ENCODE measurements at regions not wholly inside any gene's neighbourhood (a gene's known extent, or its start where the extent isn't known, plus 50 kb on each side); places are given as distances from the start of the nearest gene placed in this dataset.
A peak's percentile ranks its signal among the peaks of the same experiment; 100 is the strongest.
"Not testable (repeated sequence)": the region's sequence is repeated elsewhere in the genome, so short reads cannot be mapped to it uniquely, and the experiment has no call there.

DNA sequence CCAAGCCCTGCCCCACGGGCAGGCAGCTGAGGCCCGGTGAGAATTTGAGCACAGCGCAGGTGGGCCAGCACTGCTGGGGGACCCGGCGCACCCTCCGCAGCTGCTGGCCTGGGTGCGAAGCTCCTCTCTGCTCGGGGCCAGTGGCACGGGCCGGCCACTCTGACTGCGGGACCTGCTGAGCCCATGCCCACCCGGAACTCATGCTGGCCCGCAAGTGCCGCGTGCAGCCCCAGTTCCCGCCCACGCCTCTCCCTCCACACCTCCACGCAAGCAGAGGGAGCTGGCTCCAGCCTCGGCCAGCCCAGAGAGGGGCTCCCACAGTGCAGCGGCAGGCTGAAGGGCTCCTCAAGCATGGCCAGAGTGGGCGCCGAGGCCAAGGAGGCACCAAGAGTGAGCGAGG is 190.1 kb upstream of the IGFBP7 start:
- DNase-seq, result not testable (repeated sequence)

DNA sequence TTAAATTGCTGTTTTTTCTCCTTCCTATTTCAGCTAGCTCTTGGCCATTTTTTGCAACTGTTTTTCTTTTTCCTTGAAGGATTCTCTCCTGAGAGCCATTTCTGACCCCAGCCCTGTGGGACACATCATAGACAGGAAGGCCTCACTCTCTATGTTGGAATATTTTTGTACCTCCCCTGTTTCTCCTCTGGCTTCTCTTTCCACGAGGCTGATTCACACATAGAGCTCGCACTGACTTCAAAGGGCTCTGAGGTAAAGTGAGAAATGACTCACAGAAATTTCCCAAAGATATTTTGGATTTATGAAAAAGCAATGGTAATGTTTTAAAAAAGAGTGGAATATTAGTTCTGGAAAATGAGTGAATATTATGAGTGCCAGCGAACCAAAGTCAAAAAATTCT is 181.7 kb upstream of the IGFBP7 start:
- DNase-seq, result peak; percentile 28

GRCh38 chr4:57287687-57288604 is 177.8 kb upstream of the IGFBP7 start:
- DNase-seq, result no peak

- DNase-seq, result no peak
These were observed 172.7 kb upstream of the IGFBP7 start for GRCh38 chr4:57282933-57283310.

GRCh38 chr4:57280481-57280880 is 170.3 kb upstream of the IGFBP7 start:
- DNase-seq, result no peak

DNA sequence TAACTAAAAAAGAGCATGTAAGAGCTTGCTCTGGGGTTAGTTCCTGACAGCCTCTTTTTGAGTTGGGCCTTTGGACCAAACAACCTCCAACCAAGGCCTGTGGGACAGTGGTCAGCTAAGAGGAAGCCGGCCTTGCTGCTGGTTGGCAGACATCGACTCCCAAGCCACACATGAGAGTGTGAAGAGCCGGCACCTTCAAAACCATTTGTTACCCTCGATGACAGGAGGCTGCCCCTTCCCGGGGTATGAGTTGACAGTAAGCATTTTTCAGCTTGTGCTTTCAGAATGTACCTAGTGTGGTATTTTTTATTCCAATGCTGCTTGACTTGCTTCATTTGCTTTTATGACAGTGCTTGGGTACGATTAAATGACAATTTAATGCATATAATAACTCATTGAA is 168.6 kb upstream of the IGFBP7 start:
- DNase-seq, result no peak

DNA sequence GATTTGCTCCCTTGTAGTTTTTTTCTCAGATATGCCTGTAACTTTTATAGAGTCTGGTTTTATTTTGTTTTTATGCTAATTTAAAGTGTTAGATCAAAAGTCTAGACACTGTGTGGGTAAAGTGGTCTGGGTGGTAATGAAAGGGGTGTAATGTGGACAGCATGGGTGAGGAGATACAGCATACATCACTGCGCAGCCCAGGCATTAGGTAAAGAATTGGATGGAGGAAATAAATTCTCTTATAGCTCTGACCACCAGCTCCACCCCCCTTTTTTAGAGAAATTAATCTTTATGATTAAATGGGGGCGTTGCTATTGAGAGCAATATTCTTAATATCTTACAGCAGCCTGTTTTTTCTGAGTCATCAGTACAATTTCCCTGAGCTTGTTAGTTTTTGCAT is 163.9 kb upstream of the IGFBP7 start:
- no peak for DNase-seq

DNA sequence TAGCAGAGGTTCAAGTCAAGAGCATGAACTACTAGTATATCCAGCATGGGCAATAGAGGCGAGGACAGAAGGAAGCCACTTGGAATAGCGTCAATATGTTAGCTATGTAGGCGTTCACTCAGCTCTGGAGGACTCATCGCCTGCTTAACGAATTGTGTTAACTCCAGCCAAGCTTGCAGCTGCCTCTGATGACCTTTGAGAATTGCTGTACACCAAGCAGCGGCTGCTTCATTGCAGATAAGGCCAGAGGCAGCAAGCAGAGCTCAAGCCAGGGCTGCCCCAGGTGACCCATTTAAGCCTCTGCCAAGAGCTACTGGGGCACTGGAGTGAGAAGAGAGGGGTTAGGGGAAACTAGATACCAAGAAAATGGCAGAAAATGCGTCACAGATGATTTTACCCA is 160.2 kb upstream of the IGFBP7 start:
- peak; percentile 8 for DNase-seq

DNA sequence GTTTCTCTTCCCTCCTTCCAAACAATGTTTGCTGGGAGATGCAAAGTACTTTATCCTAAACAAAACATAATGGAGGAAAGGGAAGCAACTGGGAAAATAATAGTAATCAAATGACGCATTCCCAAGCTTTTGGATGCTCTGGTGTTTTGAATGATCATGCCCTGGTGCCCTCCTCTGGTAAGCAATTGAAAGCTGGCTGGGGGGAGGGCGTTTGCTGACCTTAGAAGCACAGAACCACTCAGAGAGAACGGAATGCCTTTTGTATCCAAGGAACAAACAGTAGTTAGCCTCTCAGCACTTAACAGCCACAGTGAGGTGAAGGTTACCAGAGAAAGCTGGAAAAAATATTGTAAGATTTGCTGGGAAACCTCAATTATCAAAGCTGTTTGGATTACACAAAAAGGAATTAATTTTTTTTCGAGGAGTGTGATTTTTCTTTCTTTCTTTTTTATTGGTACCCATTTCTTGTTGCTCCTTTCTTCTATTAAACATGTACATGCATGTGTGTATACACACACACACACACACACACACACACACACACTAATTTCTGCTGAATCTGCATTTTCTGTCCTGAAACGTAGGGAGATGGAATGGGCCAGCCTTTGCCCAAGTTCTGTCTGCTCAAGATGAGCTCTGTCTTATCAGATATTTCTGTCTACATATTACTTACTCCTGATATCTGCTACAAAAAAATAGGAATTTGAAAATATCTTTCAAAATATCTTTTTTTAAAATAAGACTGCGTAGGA is 155.8 kb upstream of the IGFBP7 start:
- no peak for DNase-seq

DNA sequence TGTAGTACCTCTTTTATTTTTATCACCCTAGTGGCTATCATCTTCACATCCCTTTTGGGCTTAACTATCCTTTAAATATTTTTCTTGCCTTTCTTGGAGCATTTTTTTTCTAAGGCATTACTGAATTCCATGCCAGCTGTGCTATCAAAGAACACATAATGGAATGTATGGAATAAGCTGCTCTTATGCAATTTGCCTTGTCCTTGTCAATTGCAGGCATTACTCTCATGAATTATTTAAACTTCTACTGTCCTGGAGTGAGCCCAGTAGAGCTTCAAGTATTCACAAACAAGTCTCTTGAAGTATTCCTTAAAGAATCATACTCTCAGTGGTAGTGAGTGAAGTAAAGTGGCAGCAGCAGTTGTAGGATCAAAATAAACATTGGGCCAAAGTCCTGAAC is 144.6 kb upstream of the IGFBP7 start:
- no peak for DNase-seq

DNA sequence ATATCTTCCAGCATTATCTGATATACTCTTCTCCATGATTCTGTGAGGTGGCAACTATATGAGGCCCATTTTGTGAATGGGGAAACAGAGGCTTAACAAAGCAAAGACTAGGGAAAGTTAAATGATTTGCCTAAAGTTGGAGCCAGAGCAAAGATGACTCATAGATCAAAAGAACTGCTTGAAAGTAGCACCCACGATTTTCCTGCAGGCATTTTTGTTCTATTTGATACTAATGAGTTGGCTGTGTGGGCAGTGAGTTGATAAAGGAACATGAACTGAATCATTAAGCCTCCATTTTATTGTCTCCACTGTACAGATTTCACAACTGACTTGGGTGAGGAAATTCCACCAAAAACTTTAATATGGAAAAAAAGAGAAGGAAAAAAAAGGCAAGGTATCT is 138.9 kb upstream of the IGFBP7 start:
- no peak for DNase-seq

DNA sequence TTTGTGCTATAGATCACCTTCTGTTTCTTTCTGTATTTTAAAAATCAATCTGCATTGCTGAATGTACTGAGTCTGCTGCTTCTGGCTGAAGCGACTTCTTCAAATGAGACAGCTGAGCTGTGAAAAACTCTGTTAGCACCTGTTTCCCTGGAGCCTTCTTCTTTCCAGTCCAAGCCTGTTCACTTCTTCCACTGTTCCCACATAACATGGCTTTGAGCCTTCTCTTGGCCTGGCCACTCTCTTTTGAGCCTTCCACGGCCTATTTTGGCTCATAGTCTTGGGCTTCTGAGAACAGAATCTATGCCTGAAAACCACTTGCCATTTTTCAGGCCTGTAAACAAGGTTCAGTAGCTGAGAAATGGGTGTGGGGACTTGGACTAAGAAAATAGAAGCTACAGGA is 132.9 kb upstream of the IGFBP7 start:
- DNase-seq, result no peak

- DNase-seq, result no peak
These were observed 124.1 kb upstream of the IGFBP7 start for GRCh38 chr4:57234252-57234775.

GRCh38 chr4:57233386-57233785 is 123.2 kb upstream of the IGFBP7 start:
- DNase-seq, result no peak

GRCh38 chr4:57231781-57232180 is 121.6 kb upstream of the IGFBP7 start:
- DNase-seq, result no peak

- no peak for DNase-seq
These were observed 110.5 kb upstream of the IGFBP7 start for GRCh38 chr4:57220734-57221133.

GRCh38 chr4:57220172-57220571 is 110.0 kb upstream of the IGFBP7 start:
- DNase-seq, result no peak

DNA sequence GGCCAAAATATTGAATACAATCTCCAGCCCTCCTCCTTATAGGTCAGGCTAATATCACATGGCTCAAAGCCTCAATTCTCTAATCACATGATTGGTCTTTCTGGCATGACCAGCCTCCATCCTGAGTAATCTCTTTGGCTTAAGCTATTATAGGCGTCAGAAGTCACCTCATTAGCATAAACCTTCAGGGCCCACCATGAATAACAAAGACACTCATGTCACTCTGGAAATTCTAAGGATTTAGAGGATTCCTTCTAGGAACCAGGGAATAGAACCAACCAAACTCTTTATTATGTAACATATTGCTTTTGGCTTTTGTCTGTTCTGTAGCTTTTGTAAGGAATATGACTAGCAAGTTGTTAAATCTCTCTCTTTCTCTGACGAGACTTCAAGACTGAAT is 109.2 kb upstream of the IGFBP7 start:
- no peak for DNase-seq

DNA sequence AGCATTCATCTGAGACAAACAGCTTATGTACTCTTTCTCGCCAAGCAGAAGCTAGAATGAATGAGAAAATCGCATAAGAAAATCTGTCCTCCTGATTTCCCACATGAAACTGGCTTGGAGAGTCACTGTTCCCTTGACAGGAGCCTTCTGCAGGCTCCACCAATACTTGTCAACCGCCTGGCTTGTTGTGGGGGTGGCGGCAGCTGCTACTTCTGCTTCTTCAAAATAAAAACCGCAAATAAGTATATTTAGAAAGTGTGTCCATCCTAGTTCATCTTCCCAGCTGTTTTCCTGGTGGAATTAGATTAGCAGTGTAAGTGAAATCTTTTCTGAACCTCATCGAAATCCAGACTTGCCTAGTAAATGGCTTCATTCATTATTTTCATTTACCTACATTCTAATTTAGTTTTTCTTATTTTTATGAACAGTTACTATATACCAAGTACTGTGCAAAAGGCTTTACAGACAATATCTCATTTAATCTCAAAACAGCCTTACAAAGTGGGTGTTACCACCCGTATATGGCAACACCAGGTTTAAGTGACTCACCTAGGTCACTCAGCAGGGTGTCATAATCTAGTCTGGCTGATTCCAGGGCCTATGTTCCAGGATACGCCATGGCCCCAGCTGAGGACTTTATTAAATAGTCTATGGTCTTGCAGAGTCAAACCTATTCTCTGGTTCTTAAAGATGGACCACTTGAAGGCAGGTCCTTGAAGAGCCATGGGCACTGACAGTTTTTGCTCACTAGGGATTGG is 104.6 kb upstream of the IGFBP7 start:
- no peak for DNase-seq

- no peak for DNase-seq
These were observed 100.9 kb upstream of the IGFBP7 start for GRCh38 chr4:57211131-57211530.

DNA sequence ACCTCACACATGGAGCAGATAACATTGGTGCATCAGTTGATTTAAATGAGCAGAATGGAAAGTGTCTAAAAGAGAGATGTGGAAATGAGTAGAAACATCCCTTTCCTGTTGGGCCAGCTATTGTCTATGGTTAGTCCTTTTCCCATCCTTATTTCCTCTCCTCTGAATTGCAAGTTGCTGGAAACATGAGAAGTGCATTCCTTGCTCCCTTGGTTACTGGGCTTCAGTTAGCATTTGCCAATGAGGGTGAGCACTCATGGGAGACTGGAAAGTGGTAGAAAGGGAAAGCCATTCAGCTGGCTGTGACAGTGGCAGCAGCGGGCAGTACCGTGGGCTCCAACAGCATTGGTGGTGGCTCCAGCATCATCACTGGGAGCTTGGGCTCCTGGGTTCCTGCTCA is 96.0 kb upstream of the IGFBP7 start:
- no peak for DNase-seq

- DNase-seq, result no peak
These were observed 95.4 kb upstream of the IGFBP7 start for GRCh38 chr4:57205580-57205979.

DNA sequence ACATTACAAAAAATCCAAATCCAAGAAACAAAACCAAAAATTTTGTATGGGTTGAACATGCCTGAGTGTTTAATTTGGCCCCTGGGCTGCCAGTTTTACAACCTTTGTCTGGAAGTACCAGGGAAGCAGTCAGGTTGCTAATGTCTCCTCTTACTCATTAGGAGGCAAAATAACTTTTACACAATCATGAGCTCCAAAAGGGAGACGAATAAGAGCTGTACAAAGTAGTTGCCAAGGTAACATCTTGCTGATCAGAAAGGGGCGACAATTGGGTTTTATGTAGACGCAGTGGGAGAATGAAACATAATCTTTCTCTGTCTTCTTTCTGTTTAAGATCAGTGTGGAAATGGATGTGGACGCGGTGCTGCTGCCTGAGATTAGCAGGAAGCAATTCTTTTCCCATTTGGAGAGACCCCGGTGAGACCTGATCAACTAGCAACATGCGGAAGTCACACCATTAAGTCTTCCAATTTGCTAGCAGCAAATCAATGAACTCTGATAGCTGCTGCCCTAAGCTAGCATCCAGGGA is 90.7 kb upstream of the IGFBP7 start:
- DNase-seq, result no peak

All from fibroblast of upper back skin (primary cell).